NOMO-1 (cell line): ENCODE measurements at regions not wholly inside any gene's neighbourhood (a gene's known extent, or its start where the extent isn't known, plus 50 kb on each side); places are given as distances from the start of the nearest gene placed in this dataset.
A peak's percentile ranks its signal among the peaks of the same experiment; 100 is the strongest.
"Not testable (repeated sequence)": the region's sequence is repeated elsewhere in the genome, so short reads cannot be mapped to it uniquely, and the experiment has no call there.

ENCODE experiments used
- DNase-seq, 2 experiments: peaks; one replicate each; lab custom pipeline; 2025; ENCODE audit not compliant: unreplicated experiment in 2 of 2; lab: John Stamatoyannopoulos, UW

GRCh38 chr2:171266102-171266501 lies 105.4 kb upstream of the TLK1 start:
- DNase-seq, result peak in 1 of 2 experiments; percentile 4

- not testable (repeated sequence) for DNase-seq
These were observed 100.8 kb upstream of the TLK1 start for GRCh38 chr2:171261529-171261928.

- peak; percentile 32 to 70 for DNase-seq
These were observed 100.1 kb upstream of the TLK1 start for GRCh38 chr2:171260471-171261424.

GRCh38 chr2:171254666-171255065 lies 94.0 kb upstream of the TLK1 start:
- no peak for DNase-seq

- DNase-seq, result no peak
These were observed 93.4 kb upstream of the TLK1 start for GRCh38 chr2:171253900-171254650.

GRCh38 chr2:171253279-171253678 lies 92.6 kb upstream of the TLK1 start:
- no peak for DNase-seq

- no peak for DNase-seq
These were observed 89.0 kb upstream of the TLK1 start for GRCh38 chr2:171249689-171250088.

- peak; percentile 17 to 81 for DNase-seq
These were observed 87.3 kb upstream of the TLK1 start for GRCh38 chr2:171247741-171248662.

- DNase-seq, result no peak
These were observed 84.5 kb upstream of the TLK1 start for GRCh38 chr2:171244970-171245782.

- DNase-seq, result no peak
These were observed 83.8 kb upstream of the TLK1 start for GRCh38 chr2:171244466-171244969.

GRCh38 chr2:171241771-171242170 lies 81.1 kb upstream of the TLK1 start:
- DNase-seq, result no peak

- DNase-seq, result no peak
These were observed 78.3 kb upstream of the TLK1 start for GRCh38 chr2:171238946-171239345.

GRCh38 chr2:171237751-171238505 lies 77.2 kb upstream of the TLK1 start:
- DNase-seq, result peak; percentile 16 to 17

GRCh38 chr2:171235262-171235881 lies 74.7 kb upstream of the TLK1 start:
- DNase-seq, result no peak

GRCh38 chr2:171230176-171230575 lies 69.5 kb upstream of the TLK1 start:
- DNase-seq, result no peak

GRCh38 chr2:171228826-171229225 lies 68.1 kb upstream of the TLK1 start:
- no peak for DNase-seq

GRCh38 chr2:171227066-171227782 lies 66.5 kb upstream of the TLK1 start:
- DNase-seq, result no peak

GRCh38 chr2:171226461-171226860 lies 65.8 kb upstream of the TLK1 start:
- no peak for DNase-seq
